ENCODE measurements at regions not wholly inside any gene's neighbourhood (a gene's known extent, or its start where the extent isn't known, plus 50 kb on each side); places are given as distances from the start of the nearest gene placed in this dataset.

DNA sequence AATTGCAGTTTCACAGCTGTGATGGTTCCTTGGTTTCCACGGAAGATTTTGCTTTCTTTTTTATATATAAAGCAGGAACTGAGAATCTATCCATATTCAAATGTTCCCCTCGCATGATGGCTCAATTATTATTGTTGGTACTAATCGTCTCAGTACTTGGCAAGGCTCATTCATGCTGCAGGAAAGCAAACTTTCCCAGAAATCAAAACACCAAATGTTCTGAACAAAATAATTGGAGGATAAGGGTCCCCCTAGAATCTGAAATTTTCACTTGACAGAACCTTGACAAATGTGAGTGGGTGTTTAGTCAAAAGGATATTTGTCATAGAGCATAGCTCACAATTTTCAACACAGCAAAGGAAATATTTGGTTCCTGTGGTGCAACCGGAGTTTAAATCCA is 1598.6 kb upstream of the PCDH7 start:
- TF ChIP-seq, protein P1, sequence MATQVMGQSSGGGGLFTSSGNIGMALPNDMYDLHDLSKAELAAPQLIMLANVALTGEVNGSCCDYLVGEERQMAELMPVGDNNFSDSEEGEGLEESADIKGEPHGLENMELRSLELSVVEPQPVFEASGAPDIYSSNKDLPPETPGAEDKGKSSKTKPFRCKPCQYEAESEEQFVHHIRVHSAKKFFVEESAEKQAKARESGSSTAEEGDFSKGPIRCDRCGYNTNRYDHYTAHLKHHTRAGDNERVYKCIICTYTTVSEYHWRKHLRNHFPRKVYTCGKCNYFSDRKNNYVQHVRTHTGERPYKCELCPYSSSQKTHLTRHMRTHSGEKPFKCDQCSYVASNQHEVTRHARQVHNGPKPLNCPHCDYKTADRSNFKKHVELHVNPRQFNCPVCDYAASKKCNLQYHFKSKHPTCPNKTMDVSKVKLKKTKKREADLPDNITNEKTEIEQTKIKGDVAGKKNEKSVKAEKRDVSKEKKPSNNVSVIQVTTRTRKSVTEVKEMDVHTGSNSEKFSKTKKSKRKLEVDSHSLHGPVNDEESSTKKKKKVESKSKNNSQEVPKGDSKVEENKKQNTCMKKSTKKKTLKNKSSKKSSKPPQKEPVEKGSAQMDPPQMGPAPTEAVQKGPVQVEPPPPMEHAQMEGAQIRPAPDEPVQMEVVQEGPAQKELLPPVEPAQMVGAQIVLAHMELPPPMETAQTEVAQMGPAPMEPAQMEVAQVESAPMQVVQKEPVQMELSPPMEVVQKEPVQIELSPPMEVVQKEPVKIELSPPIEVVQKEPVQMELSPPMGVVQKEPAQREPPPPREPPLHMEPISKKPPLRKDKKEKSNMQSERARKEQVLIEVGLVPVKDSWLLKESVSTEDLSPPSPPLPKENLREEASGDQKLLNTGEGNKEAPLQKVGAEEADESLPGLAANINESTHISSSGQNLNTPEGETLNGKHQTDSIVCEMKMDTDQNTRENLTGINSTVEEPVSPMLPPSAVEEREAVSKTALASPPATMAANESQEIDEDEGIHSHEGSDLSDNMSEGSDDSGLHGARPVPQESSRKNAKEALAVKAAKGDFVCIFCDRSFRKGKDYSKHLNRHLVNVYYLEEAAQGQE (IDR thresholded peaks at IDR 0.05; ENCODE audit: low read depth, low read length) = no peak
- TF ChIP-seq EZH2phosphoT487 (IDR thresholded peaks at IDR 0.05; ENCODE audit: borderline replicate concordance, low read depth) (no peak), POLR2AphosphoS5 (IDR thresholded peaks at IDR 0.05; ENCODE audit: low read depth, low read length) (no peak), CTCF (IDR thresholded peaks at IDR 0.05) (no peak), TEAD4 (IDR thresholded peaks at IDR 0.05; ENCODE audit: borderline replicate concordance, insufficient read depth) (no peak), RCOR1 (IDR thresholded peaks at IDR 0.05; ENCODE audit: low read length) (no peak)
- TF ChIP-seq, protein P2, sequence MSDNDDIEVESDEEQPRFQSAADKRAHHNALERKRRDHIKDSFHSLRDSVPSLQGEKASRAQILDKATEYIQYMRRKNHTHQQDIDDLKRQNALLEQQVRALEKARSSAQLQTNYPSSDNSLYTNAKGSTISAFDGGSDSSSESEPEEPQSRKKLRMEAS (IDR thresholded peaks at IDR 0.05; ENCODE audit: low read depth) = no peak

Measured in SK-N-SH (cell line).